GM13977 (cell line): ENCODE measurements at regions not wholly inside any gene's neighbourhood (a gene's known extent, or its start where the extent isn't known, plus 50 kb on each side); places are given as distances from the start of the nearest gene placed in this dataset.

Experiments used
- DNase-seq: peaks from one replicate; pipeline ENCODE4 v3.0.0; 2012; ENCODE audit warnings: low spot score
- in situ Hi-C: fragments of 300-500 bp; cut with MboI; formaldehyde crosslinking; loops from one replicate; pipeline ENCODE4 v1.12.0; 2022; ENCODE audit warnings: low sequenced_read_pairs, low pct_unique_long_range_greater_than_20kb, mixed read lengths, inconsistent platforms; ENCODE audit not compliant: unreplicated experiment
- TF ChIP-seq, protein P1 (sequence below): IDR thresholded peaks from 2 replicates; pipeline ENCODE4 v1.5.1; 2012; ENCODE audit warnings: mild to moderate bottlenecking, control low read depth; ENCODE audit not compliant: insufficient read depth; ENCODE audit errors: extremely low read depth, missing control alignments

DNA sequence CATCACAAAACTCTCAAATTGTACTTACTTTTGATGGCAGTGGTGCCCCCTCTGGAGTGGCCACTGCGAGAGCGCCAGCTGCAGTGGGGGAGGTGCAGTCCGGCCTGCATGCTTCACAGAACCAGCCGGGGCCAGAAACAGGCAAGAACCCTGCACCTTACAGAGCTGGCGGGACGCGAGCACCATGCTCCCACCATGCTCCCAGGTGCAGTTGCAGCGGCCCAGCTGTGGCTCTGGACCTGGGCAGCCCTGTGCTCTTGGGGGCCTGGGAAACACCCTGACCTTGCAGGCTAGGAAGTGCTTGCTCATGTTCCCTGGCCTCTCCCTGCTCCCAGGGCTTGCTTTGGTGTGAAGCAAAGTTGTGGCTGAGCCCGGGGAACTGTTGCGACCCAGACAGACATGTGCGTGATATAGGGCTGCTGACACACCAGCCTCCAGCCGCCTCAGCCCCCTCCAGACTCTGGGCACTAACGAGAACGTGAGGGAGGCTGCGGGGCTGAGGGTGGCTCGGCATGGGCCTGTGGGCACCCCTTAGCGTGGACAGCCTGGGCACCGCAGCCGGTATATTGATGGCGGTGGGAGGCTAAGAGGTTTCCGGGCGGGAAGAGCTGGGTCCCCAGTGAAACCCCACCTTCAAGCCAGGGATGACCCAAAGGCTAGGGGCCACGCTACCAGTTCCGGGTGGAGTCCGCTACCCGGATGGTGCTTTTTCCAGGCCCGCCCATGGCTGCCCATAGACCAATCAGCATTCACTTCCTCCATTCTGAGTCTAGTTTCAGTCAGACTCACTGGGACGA, 1809.9 kb upstream of the ACO1 start:
- in situ Hi-C loops, result no loop called here
- TF ChIP-seq, protein P1, sequence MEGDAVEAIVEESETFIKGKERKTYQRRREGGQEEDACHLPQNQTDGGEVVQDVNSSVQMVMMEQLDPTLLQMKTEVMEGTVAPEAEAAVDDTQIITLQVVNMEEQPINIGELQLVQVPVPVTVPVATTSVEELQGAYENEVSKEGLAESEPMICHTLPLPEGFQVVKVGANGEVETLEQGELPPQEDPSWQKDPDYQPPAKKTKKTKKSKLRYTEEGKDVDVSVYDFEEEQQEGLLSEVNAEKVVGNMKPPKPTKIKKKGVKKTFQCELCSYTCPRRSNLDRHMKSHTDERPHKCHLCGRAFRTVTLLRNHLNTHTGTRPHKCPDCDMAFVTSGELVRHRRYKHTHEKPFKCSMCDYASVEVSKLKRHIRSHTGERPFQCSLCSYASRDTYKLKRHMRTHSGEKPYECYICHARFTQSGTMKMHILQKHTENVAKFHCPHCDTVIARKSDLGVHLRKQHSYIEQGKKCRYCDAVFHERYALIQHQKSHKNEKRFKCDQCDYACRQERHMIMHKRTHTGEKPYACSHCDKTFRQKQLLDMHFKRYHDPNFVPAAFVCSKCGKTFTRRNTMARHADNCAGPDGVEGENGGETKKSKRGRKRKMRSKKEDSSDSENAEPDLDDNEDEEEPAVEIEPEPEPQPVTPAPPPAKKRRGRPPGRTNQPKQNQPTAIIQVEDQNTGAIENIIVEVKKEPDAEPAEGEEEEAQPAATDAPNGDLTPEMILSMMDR, result no peak
- no peak for DNase-seq

DNA sequence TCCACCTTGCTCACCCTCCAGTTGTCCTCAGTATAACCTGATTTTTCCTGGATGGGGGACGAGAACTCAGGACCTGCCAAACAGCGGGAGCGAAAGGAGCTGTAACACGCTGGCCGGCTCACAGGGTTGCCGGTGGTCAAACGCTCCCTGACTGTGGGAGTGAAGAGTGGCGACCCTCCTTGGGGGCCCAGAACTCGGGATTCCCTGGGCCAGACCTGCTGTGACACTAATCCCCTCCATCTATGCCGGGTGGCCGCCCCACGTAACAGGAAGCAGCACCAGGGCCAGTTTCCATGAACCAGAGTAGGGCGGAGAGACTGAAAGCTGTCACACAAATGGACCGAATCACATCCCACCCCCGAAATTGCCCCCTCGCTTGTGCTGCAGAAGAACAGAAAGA, 1809.2 kb upstream of the ACO1 start:
- in situ Hi-C loops, result no loop called here
- no peak for DNase-seq
- TF ChIP-seq, protein P1, result no peak

DNA sequence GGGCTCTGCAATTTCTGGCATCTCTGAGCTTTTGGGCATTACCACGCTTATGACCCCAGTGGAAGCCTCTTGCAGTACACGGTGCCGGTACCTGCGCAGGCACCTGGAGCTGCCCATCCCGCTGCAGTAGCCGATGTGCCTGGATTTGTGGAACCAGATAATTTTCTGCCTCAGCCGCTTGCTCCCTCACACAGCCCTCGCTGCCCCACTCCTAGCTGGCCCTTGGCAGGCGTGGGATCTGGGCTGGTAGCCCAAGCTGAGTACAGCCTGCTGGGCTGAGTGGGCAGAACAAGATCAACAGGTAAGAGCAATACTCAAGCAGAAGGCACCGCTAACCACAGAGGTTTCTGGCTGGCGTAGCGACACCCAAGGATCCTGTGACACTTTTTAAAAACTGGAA, 1808.8 kb upstream of the ACO1 start:
- DNase-seq, result no peak
- in situ Hi-C loops, result no loop called here
- TF ChIP-seq, protein P1, result no peak

DNA sequence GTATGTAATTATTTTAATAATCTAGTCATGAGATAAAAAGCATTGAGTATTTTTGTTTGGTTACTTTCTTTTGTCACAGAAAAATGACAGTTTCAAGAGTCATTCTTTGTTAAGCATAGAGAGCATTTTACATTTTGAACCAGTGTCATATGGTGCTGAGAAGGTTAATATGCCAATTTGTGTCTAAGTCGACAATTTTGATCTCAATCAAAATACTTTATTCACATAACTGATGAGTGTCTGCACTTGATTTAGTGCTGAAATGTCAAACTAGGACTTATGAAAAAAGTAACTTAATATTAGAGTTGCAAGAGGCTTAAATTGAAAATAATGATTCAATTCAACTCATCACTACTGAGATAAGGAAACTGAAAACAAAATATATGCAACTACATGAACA, 1804.6 kb upstream of the ACO1 start:
- in situ Hi-C loops, result no loop called here
- no peak for DNase-seq
- TF ChIP-seq, protein P1, result no peak

DNA sequence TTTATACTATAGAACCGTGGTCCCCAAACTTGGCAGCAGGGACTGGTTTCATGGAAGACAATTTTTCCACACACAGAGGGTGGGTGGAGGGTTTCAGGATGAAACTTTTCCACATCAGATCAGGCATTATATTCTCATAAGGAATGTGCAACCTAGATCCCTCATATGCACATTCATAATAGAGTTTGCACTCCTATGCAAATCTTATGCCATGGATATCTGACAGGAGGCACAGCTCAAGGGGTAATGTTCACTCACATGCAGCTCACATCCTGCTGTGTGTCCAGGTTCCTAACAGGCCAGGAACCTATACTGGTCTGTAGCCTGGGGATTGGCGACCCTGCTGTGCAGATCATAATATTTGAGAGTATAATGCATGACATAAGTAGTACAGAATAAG, 1802.2 kb upstream of the ACO1 start:
- in situ Hi-C loops, result no loop called here

DNA sequence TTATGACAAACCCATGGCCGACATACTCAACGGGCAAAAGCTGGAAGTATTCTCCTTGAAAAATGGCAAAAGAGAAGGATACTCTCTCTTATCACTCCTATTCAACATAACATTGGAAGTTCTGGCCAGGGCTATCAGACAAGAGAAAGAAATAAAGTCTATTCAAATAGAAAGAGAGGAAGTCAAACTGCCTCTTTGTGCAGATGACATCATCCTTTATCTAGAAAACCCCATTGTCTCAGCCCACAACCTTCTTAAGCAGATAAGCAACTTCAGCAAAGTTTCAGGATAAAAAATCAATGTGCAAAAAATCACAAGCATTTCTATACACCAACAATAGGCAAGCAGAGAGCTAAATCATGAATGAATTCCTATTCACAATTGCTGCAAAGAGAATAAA, 1799.9 kb upstream of the ACO1 start:
- in situ Hi-C loops, result no loop called here
- TF ChIP-seq, protein P1, result no peak
- DNase-seq, result no peak

More for the DNA sequence above, 1802.2 kb upstream of the ACO1 start:
- DNase-seq, result no peak
- TF ChIP-seq, protein P1, result no peak

DNA sequence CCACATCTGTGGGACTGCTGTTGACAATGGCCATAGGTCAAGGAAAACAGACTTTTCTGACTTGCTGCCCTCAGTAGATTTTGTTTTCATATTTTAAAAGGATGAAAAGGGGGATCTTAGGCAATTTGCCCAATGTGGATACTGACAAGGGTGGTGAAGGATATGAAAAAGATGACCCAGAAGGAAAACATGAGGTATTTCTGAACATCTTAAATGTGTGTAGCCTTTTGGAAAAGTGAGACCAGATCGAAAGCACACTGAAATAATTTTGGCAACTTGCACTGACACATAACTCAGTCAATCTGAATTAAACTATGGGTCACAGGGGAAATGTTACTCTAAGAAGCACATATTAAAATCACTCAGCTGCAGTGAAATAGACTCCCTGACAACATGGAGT, 1793.0 kb upstream of the ACO1 start:
- DNase-seq, result no peak
- in situ Hi-C loops, result no loop called here
- TF ChIP-seq, protein P1, result no peak
